ENCODE measurements at regions not wholly inside any gene's neighbourhood (a gene's known extent, or its start where the extent isn't known, plus 50 kb on each side); places are given as distances from the start of the nearest gene placed in this dataset.

- no peak overlapping the region for H3K4me3 Mint-ChIP-seq
- peaks cover 6% of the 10 kb centered on the region; the same call in 1 of the 2 replicates for H3K4me1 Mint-ChIP-seq
- no peaks in the 10 kb centered on the region for H3K27me3 Mint-ChIP-seq (ENCODE audit: low read depth)
- no peaks in the 10 kb centered on the region for H3K9me3 Mint-ChIP-seq
- ATAC-seq (peak; percentile 69), DNase-seq (ENCODE audit: low spot score) (no peak)
- ChIA-PET POLR2A (no interaction called here), CTCF (interaction anchor here (3.6 kb wide), 1 partner anchor 14 kb away, joined by 14 read pairs; no protein-coding TSS in a partner anchor)
- H3K36me3 Mint-ChIP-seq: no peaks in the 10 kb centered on the region
- no peak overlapping the region for H3K27ac Mint-ChIP-seq
- TF ChIP-seq ZNF425 (CRISPR knock-in tag; conservative IDR thresholded peaks at IDR 0.05) (no peak), ZNF423 (CRISPR knock-in tag; IDR thresholded peaks at IDR 0.05) (no peak), ZNF532 (CRISPR knock-in tag; IDR thresholded peaks at IDR 0.05; ENCODE audit: borderline replicate concordance) (no peak), ZNF281 (CRISPR knock-in tag; IDR thresholded peaks at IDR 0.05) (no peak), ELF4 (CRISPR knock-in tag; IDR thresholded peaks at IDR 0.05; ENCODE audit: low read depth) (no peak), ATF2 (CRISPR knock-in tag; IDR thresholded peaks at IDR 0.05; ENCODE audit: borderline replicate concordance, low read depth) (no peak), SP1 (CRISPR knock-in tag; conservative IDR thresholded peaks at IDR 0.05) (no peak), JUN (CRISPR knock-in tag; IDR thresholded peaks at IDR 0.05) (no peak), ZNF396 (CRISPR knock-in tag; IDR thresholded peaks at IDR 0.05; ENCODE audit: borderline replicate concordance) (no peak), AFF4 (CRISPR knock-in tag; IDR thresholded peaks at IDR 0.05; ENCODE audit: borderline replicate concordance) (no peak), ZNF138 (CRISPR knock-in tag; conservative IDR thresholded peaks at IDR 0.05) (no peak), ZNF263 (CRISPR knock-in tag; IDR thresholded peaks at IDR 0.05; ENCODE audit: low read depth) (no peak), ZNF416 (CRISPR knock-in tag; IDR thresholded peaks at IDR 0.05) (no peak), FOXJ3 (CRISPR knock-in tag; IDR thresholded peaks at IDR 0.05; ENCODE audit: borderline replicate concordance) (no peak), E2F5 (CRISPR knock-in tag; IDR thresholded peaks at IDR 0.05) (no peak), ESRRA (CRISPR knock-in tag; IDR thresholded peaks at IDR 0.05; ENCODE audit: borderline replicate concordance) (no peak), AR (CRISPR knock-in tag; IDR thresholded peaks at IDR 0.05) (no peak)
Observed at GRCh38 chr2:173462892-173463840, 108.5 kb downstream of the CDCA7 start.

All from WTC11 (cell line).